WTC11 (cell line): ENCODE measurements at regions not wholly inside any gene's neighbourhood (a gene's known extent, or its start where the extent isn't known, plus 50 kb on each side); places are given as distances from the start of the nearest gene placed in this dataset.

Experiments used
- ATAC-seq: fragments of 200-7000 bp; cut with Tn5 transposase; 2 replicates; pipeline ENCODE4 v1.10.0; 2021; ENCODE audit warnings: mild to moderate bottlenecking, moderate library complexity
- CTCF ChIA-PET: fragments of 300-600 bp; sonication (Branson Sonifier 250); formaldehyde crosslinking; loops from one replicate; lab custom pipeline; 2021; ENCODE audit warnings: antibody characterized with exemption; lab: Charles Lee
- POLR2A ChIA-PET: fragments of 350-600 bp; sonication (Branson Sonifier 250); formaldehyde crosslinking; loops from one replicate; lab custom pipeline; 2021; ENCODE audit warnings: antibody characterized with exemption; lab: Charles Lee
- DNase-seq: peaks from one replicate; pipeline ENCODE4 v3.0.0; 2021; ENCODE audit warnings: low spot score
- H3K27ac Mint-ChIP-seq: 2 replicates; pipeline ENCODE4 v1.8.0; 2021; ENCODE audit warnings: mixed read lengths
- H3K27me3 Mint-ChIP-seq: 2 replicates; pipeline ENCODE4 v1.8.0; 2021; ENCODE audit warnings: low read depth, mild to moderate bottlenecking, moderate library complexity, mixed read lengths
- H3K36me3 Mint-ChIP-seq: 2 replicates; pipeline ENCODE4 v1.8.0; 2021; ENCODE audit warnings: mixed read lengths
- H3K4me1 Mint-ChIP-seq: 2 replicates; pipeline ENCODE4 v1.8.0; 2022; ENCODE audit warnings: mixed read lengths
- H3K4me3 Mint-ChIP-seq: 2 replicates; pipeline ENCODE4 v1.8.0; 2021; ENCODE audit warnings: mild to moderate bottlenecking, moderate library complexity, mixed read lengths
- H3K9me3 Mint-ChIP-seq: 2 replicates; pipeline ENCODE4 v1.8.0; 2021; ENCODE audit warnings: mixed read lengths
- ARID4B ChIP-seq: sonication (generic); formaldehyde crosslinking; IDR thresholded peaks from 2 replicates; pipeline ENCODE4 v1.8.0; 2023; ENCODE audit warnings: missing genetic modification reagents, mild to moderate bottlenecking, borderline replicate concordance
- CBFB ChIP-seq: sonication (generic); formaldehyde crosslinking; IDR thresholded peaks from 2 replicates; pipeline ENCODE4 v1.8.1; 2022; ENCODE audit warnings: mild to moderate bottlenecking, low read depth, missing genetic modification reagents
- CTCF ChIP-seq: fragments of 200-600 bp; IDR thresholded peaks from 2 replicates; pipeline ENCODE4 v1.8.0; 2022; ENCODE audit warnings: antibody characterized with exemption
- E2F1 ChIP-seq: sonication (generic); formaldehyde crosslinking; IDR thresholded peaks from 2 replicates; pipeline ENCODE4 v1.8.0; 2022; ENCODE audit warnings: mild to moderate bottlenecking, missing genetic modification reagents
- ELF4 ChIP-seq: sonication (generic); formaldehyde crosslinking; IDR thresholded peaks from 2 replicates; pipeline ENCODE4 v1.8.1; 2022; ENCODE audit warnings: low read depth, mild to moderate bottlenecking, moderate library complexity, missing genetic modification reagents
- EMX1 ChIP-seq: fragments of 250-450 bp; sonication (Bioruptor Pico); IDR thresholded peaks from 2 replicates; pipeline ENCODE4 v1.8.0; 2021; ENCODE audit warnings: mild to moderate bottlenecking
- FOXK1 ChIP-seq: sonication (generic); formaldehyde crosslinking; IDR thresholded peaks from 2 replicates; pipeline ENCODE4 v1.8.0; 2022; ENCODE audit warnings: mild to moderate bottlenecking, moderate library complexity, missing genetic modification reagents
- GABPB1 ChIP-seq: sonication (generic); formaldehyde crosslinking; IDR thresholded peaks from 2 replicates; pipeline ENCODE4 v1.8.1; 2023; ENCODE audit warnings: mild to moderate bottlenecking, missing genetic modification reagents
- KAT7 ChIP-seq: sonication (generic); formaldehyde crosslinking; IDR thresholded peaks from 2 replicates; pipeline ENCODE4 v1.8.1; 2023; ENCODE audit warnings: missing genetic modification reagents, mild to moderate bottlenecking, borderline replicate concordance
- MYBL2 ChIP-seq: sonication (generic); formaldehyde crosslinking; IDR thresholded peaks from 2 replicates; pipeline ENCODE4 v1.8.1; 2023; ENCODE audit warnings: mild to moderate bottlenecking, moderate library complexity, missing genetic modification reagents
- NR3C1 ChIP-seq: sonication (generic); formaldehyde crosslinking; conservative IDR thresholded peaks from 2 replicates; pipeline ENCODE4 v1.8.1; 2023; ENCODE audit warnings: low read depth, mild to moderate bottlenecking, missing genetic modification reagents
- PREB ChIP-seq: sonication (generic); formaldehyde crosslinking; IDR thresholded peaks from 2 replicates; pipeline ENCODE4 v1.8.1; 2022; ENCODE audit warnings: mild to moderate bottlenecking, missing genetic modification reagents, moderate library complexity, borderline replicate concordance
- SMAD3 ChIP-seq: sonication (generic); formaldehyde crosslinking; IDR thresholded peaks from 2 replicates; pipeline ENCODE4 v1.8.0; 2022; ENCODE audit warnings: missing genetic modification reagents, mild to moderate bottlenecking, borderline replicate concordance
- ZNF532 ChIP-seq: fragments of 250-450 bp; sonication (Bioruptor Pico); IDR thresholded peaks from 2 replicates; pipeline ENCODE4 v1.9.0; 2021; ENCODE audit warnings: mild to moderate bottlenecking, borderline replicate concordance

GRCh38 chr7:116377721-116378120 is 121.8 kb upstream of the CAV2 start:
- Mint-ChIP-seq H3K27ac (no peak overlapping the region), H3K27me3 (no peaks in the 10 kb centered on the region; the same call in 1 of the 2 replicates)
- no peak for DNase-seq
- TF ChIP-seq SMAD3 (CRISPR knock-in tag) (no peak), ARID4B (CRISPR knock-in tag) (no peak), NR3C1 (CRISPR knock-in tag) (no peak), ELF4 (CRISPR knock-in tag) (no peak), FOXK1 (no peak), EMX1 (CRISPR knock-in tag) (no peak), E2F1 (CRISPR knock-in tag) (no peak), PREB (no peak), ZNF532 (no peak), CTCF (no peak), GABPB1 (CRISPR knock-in tag) (no peak), KAT7 (CRISPR knock-in tag) (no peak), MYBL2 (CRISPR knock-in tag) (no peak), CBFB (CRISPR knock-in tag) (no peak)
- TF ChIP-seq, all 79 proteins: peak for 0
- peaks cover 13% of the 10 kb centered on the region for H3K9me3 Mint-ChIP-seq
- H3K36me3 Mint-ChIP-seq: peaks cover 7% of the 10 kb centered on the region
- ChIA-PET POLR2A (no interaction called here), CTCF (no interaction called here)
- H3K4me3 Mint-ChIP-seq: no peak overlapping the region
- peaks cover 7% of the 10 kb centered on the region for H3K4me1 Mint-ChIP-seq
- no peak for ATAC-seq
